ENCODE measurements at regions not wholly inside any gene's neighbourhood (a gene's known extent, or its start where the extent isn't known, plus 50 kb on each side); places are given as distances from the start of the nearest gene placed in this dataset.

- TF ChIP-seq CTCF (conservative IDR thresholded peaks at IDR 0.05; ENCODE audit: low read depth, low read length) (no peak), EZH2 (IDR thresholded peaks at IDR 0.05; ENCODE audit: borderline replicate concordance, low read depth, low read length, poor library complexity, severe bottlenecking) (no peak)
These were observed 180.3 kb upstream of the ATP1B1 start for GRCh38 chr1:168926236-168926635.
